Gastrocnemius medialis (tissue), 4 donors: ENCODE measurements at regions not wholly inside any gene's neighbourhood (a gene's known extent, or its start where the extent isn't known, plus 50 kb on each side); places are given as distances from the start of the nearest gene placed in this dataset.

ENCODE experiments used
- POLR2A ChIP-seq, 2 donors: fragments of 450-650 bp; IDR thresholded peaks; one replicate each; pipeline ENCODE4 v1.6.1; 2017; ENCODE audit warnings: antibody characterized with exemption in 2 of 2, mild to moderate bottlenecking in 2 of 2, moderate library complexity in 2 of 2
- TF ChIP-seq, protein P1 (sequence below), 5 experiments: fragments of 450-650 bp in 3 of 5; fragments of 200-600 bp in 2 of 5; sonication (generic) in 2 of 5; IDR thresholded peaks in 4 of 5; conservative IDR thresholded peaks in 1 of 5; 1 replicate in 4 of 5; 2 replicates in 1 of 5; pipeline ENCODE4 v1.5.1; 2016 to 2019; ENCODE audit warnings: antibody characterized with exemption in 5 of 5, mild to moderate bottlenecking in 3 of 5, moderate library complexity in 3 of 5

DNA sequence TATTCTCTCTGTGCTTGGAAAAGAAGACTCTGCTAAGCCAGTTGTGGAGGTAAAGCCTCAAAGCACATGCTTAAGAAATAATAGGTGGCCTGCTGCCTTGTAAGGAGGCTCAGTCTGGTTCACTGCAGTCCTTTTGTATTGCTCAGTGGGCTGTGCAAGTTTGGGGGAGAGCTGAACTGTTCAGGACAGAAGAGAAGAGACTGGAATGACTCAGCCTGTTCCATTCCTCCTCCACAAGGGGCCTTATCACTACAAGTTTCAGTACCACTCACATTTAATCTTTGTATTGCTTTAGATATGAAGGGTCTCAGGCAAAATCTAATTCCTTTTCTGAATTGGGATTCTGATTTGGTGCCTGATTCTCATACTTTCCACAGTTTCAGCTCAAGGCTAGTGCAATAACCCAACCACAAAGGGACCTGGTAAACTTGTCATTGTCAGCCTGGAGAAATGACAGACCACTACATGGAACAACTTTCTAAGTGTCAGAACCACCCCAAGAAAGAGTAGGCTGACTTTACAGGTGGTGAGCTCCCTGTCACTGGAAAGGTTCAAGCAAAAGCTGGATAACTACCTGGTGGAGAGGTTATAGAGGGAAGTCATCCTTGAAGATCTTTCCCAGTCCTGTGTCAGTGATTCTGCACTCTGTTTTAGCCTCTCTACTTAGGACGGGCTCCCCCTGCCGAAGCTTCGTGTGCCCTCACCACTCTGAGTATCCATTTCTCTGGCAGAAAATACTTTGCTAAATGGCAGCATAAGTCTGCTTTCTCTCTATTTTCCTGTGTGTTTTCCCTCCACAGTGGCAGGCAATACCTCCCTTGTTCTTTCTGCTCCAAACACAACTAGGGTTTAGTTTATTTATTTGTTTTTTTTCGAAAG, 162.9 kb upstream of the GJB5 start:
- TF ChIP-seq, protein P1, sequence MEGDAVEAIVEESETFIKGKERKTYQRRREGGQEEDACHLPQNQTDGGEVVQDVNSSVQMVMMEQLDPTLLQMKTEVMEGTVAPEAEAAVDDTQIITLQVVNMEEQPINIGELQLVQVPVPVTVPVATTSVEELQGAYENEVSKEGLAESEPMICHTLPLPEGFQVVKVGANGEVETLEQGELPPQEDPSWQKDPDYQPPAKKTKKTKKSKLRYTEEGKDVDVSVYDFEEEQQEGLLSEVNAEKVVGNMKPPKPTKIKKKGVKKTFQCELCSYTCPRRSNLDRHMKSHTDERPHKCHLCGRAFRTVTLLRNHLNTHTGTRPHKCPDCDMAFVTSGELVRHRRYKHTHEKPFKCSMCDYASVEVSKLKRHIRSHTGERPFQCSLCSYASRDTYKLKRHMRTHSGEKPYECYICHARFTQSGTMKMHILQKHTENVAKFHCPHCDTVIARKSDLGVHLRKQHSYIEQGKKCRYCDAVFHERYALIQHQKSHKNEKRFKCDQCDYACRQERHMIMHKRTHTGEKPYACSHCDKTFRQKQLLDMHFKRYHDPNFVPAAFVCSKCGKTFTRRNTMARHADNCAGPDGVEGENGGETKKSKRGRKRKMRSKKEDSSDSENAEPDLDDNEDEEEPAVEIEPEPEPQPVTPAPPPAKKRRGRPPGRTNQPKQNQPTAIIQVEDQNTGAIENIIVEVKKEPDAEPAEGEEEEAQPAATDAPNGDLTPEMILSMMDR (IDR thresholded peaks at IDR 0.05 in 4 of 5, conservative IDR thresholded peaks at IDR 0.05 in 1 of 5): no peak
- TF ChIP-seq POLR2A (IDR thresholded peaks at IDR 0.05): no peak
